NT2/D1 (cell line): ENCODE measurements at regions not wholly inside any gene's neighbourhood (a gene's known extent, or its start where the extent isn't known, plus 50 kb on each side); places are given as distances from the start of the nearest gene placed in this dataset.

Experiments
- DNase-seq: peaks from one replicate; pipeline ENCODE4 v3.0.0-alpha.2; 2011; ENCODE audit warnings: low read depth, low spot score
- H3K27me3 ChIP-seq: 2 replicates; pipeline ENCODE4 v1.6.0; 2011; ENCODE audit warnings: mild to moderate bottlenecking; ENCODE audit not compliant: insufficient read length, insufficient read depth
- H3K36me3 ChIP-seq: 2 replicates; pipeline ENCODE4 v1.6.1; 2011; ENCODE audit warnings: mild to moderate bottlenecking, low read length, mixed read lengths; ENCODE audit not compliant: insufficient read depth, insufficient read length
- H3K4me1 ChIP-seq: 2 replicates; pipeline ENCODE4 v1.5.1; 2011; ENCODE audit not compliant: insufficient read depth, insufficient read length
- H3K4me3 ChIP-seq: 2 replicates; pipeline ENCODE4 v1.5.1; 2011; ENCODE audit warnings: low read depth; ENCODE audit not compliant: insufficient read length
- H3K9ac ChIP-seq: 2 replicates; pipeline ENCODE4 v1.6.0; 2011; ENCODE audit warnings: low read depth; ENCODE audit not compliant: insufficient read length
- H3K9me3 ChIP-seq: 2 replicates; pipeline ENCODE4 v1.5.1; 2011; ENCODE audit warnings: mild to moderate bottlenecking, low read length; ENCODE audit not compliant: insufficient read depth
- SUZ12 ChIP-seq: IDR thresholded peaks from 2 replicates; pipeline ENCODE4 v1.6.1; 2011; ENCODE audit not compliant: insufficient read length, insufficient read depth; ENCODE audit errors: extremely low read depth
- YY1 ChIP-seq: IDR thresholded peaks from 2 replicates; pipeline ENCODE4 v1.6.1; 2011; ENCODE audit not compliant: insufficient read length, insufficient read depth
- ZNF274 ChIP-seq: IDR thresholded peaks from 2 replicates; pipeline ENCODE4 v1.6.1; 2011; ENCODE audit warnings: mild to moderate bottlenecking, low read depth, low read length

GRCh38 chr7:46205478-46205877, 284.4 kb upstream of the IGFBP3 start:
- TF ChIP-seq YY1, result no peak
- no peak for TF ChIP-seq ZNF274
- no peak for TF ChIP-seq SUZ12
- H3K27me3 ChIP-seq, result no peaks in the 10 kb centered on the region
- H3K4me3 ChIP-seq, result no peak overlapping the region
- H3K9me3 ChIP-seq, result no peaks in the 10 kb centered on the region
- no peaks in the 10 kb centered on the region for H3K4me1 ChIP-seq
- H3K36me3 ChIP-seq, result no peaks in the 10 kb centered on the region
- DNase-seq, result no peak
- no peak overlapping the region for H3K9ac ChIP-seq

GRCh38 chr7:46203926-46204325, 282.9 kb upstream of the IGFBP3 start:
- H3K9me3 ChIP-seq, result no peaks in the 10 kb centered on the region
- no peaks in the 10 kb centered on the region for H3K4me1 ChIP-seq
- H3K9ac ChIP-seq, result no peak overlapping the region
- H3K27me3 ChIP-seq, result no peaks in the 10 kb centered on the region
- H3K36me3 ChIP-seq, result no peaks in the 10 kb centered on the region
- DNase-seq, result no peak
- TF ChIP-seq SUZ12 (no peak), ZNF274 (no peak), YY1 (no peak)
- H3K4me3 ChIP-seq, result no peak overlapping the region

- Histone ChIP-seq H3K9ac (no peak overlapping the region), H3K4me3 (no peak overlapping the region), H3K36me3 (no peaks in the 10 kb centered on the region), H3K27me3 (no peaks in the 10 kb centered on the region), H3K4me1 (no peaks in the 10 kb centered on the region), H3K9me3 (no peaks in the 10 kb centered on the region)
- no peak for TF ChIP-seq ZNF274
- DNase-seq, result no peak
Measured at GRCh38 chr7:46202379-46202778, 281.3 kb upstream of the IGFBP3 start.

- Histone ChIP-seq H3K4me3 (no peak overlapping the region), H3K36me3 (no peaks in the 10 kb centered on the region), H3K27me3 (no peaks in the 10 kb centered on the region), H3K4me1 (no peaks in the 10 kb centered on the region), H3K9me3 (no peaks in the 10 kb centered on the region), H3K9ac (no peak overlapping the region)
- TF ChIP-seq YY1 (no peak), ZNF274 (no peak), SUZ12 (no peak)
- DNase-seq, result no peak
Measured at GRCh38 chr7:46201961-46202360, 280.9 kb upstream of the IGFBP3 start.

- no peak overlapping the region for H3K4me3 ChIP-seq
Measured at GRCh38 chr7:46198701-46199100, 277.6 kb upstream of the IGFBP3 start.

GRCh38 chr7:46197785-46198540, 276.9 kb upstream of the IGFBP3 start:
- no peak overlapping the region for H3K9ac ChIP-seq

More at GRCh38 chr7:46198701-46199100, 277.6 kb upstream of the IGFBP3 start:
- Histone ChIP-seq H3K9ac (no peak overlapping the region), H3K27me3 (no peaks in the 10 kb centered on the region), H3K4me1 (no peaks in the 10 kb centered on the region), H3K9me3 (no peaks in the 10 kb centered on the region), H3K36me3 (no peaks in the 10 kb centered on the region)
- no peak for TF ChIP-seq SUZ12
- no peak for TF ChIP-seq ZNF274
- TF ChIP-seq YY1, result no peak
- no peak for DNase-seq

GRCh38 chr7:46195934-46196333, 274.9 kb upstream of the IGFBP3 start:
- no peak for TF ChIP-seq ZNF274
- no peak for TF ChIP-seq YY1
- TF ChIP-seq SUZ12, result no peak
- Histone ChIP-seq H3K36me3 (no peaks in the 10 kb centered on the region), H3K27me3 (no peaks in the 10 kb centered on the region), H3K4me1 (no peaks in the 10 kb centered on the region), H3K9me3 (no peaks in the 10 kb centered on the region), H3K4me3 (no peak overlapping the region), H3K9ac (no peak overlapping the region)
- no peak for DNase-seq

More at GRCh38 chr7:46197785-46198540, 276.9 kb upstream of the IGFBP3 start:
- Histone ChIP-seq H3K9me3 (no peaks in the 10 kb centered on the region), H3K27me3 (no peaks in the 10 kb centered on the region), H3K4me3 (no peak overlapping the region), H3K4me1 (no peaks in the 10 kb centered on the region), H3K36me3 (no peaks in the 10 kb centered on the region)
- no peak for TF ChIP-seq ZNF274
- TF ChIP-seq SUZ12, result no peak
- no peak for TF ChIP-seq YY1
- DNase-seq, result no peak
